SK-N-MC (cell line): ENCODE measurements at regions not wholly inside any gene's neighbourhood (a gene's known extent, or its start where the extent isn't known, plus 50 kb on each side); places are given as distances from the start of the nearest gene placed in this dataset.

Experiments
- EZH2 ChIP-seq: fragments of 200-600 bp; sonication (generic); IDR thresholded peaks from one replicate; pipeline ENCODE4 v1.6.1; 2017; ENCODE audit warnings: antibody characterized with exemption
- FOXP2 ChIP-seq: optimal IDR thresholded peaks from 2 replicates; pipeline ENCODE3; 2011; ENCODE audit warnings: mild to moderate bottlenecking, moderate library complexity; ENCODE audit not compliant: insufficient read depth; ENCODE audit errors: extremely low read length, control extremely low read depth
- POLR2AphosphoS5 ChIP-seq: IDR thresholded peaks from 2 replicates; pipeline ENCODE4 v1.6.1; 2012; ENCODE audit warnings: mild to moderate bottlenecking, low read depth, low read length, borderline replicate concordance

DNA sequence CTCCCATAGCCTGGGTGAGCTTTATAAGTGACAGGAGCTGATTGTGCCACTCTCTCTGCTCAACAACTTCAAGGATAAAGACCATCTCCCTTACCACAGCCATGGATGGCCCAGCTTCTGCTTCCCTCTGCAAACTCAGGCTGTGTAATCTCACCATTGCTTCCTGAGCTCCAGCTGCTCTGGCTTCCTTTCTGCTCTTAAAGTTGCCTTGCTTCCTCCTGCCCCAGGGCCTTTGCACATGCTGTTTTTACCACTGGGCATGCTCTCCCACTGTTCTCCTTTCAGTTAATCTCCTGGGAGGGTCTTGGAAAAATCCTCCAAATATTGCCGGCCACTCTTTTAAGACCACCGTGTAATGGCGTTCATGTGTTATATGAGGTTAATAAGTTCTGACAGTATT lies 265.1 kb upstream of the C16orf82 start:
- TF ChIP-seq POLR2AphosphoS5 (no peak), EZH2 (no peak), FOXP2 (no peak)
